ENCODE measurements at regions not wholly inside any gene's neighbourhood (a gene's known extent, or its start where the extent isn't known, plus 50 kb on each side); places are given as distances from the start of the nearest gene placed in this dataset.

GRCh38 chr5:77948476-77948875, 172.3 kb upstream of the TBCA start:
- no peak for DNase-seq (ENCODE audit: low read depth)
- TF ChIP-seq CTCF (IDR thresholded peaks at IDR 0.05; ENCODE audit: low read depth, low read length) (no peak), MAX (IDR thresholded peaks at IDR 0.05; ENCODE audit: low read depth, low read length) (no peak), MYC (IDR thresholded peaks at IDR 0.05; ENCODE audit: low read depth, low read length) (no peak), POLR2A (IDR thresholded peaks at IDR 0.05; ENCODE audit: extremely low read depth, insufficient read length) (no peak)
- no peak overlapping the region for H3K4me3 ChIP-seq (ENCODE audit: low read depth, low read length)

GRCh38 chr5:77947041-77947428, 170.9 kb upstream of the TBCA start:
- no peak overlapping the region for H3K4me3 ChIP-seq (ENCODE audit: low read depth, low read length)
- TF ChIP-seq MYC (IDR thresholded peaks at IDR 0.05; ENCODE audit: low read depth, low read length) (no peak), CTCF (IDR thresholded peaks at IDR 0.05; ENCODE audit: low read depth, low read length) (no peak), POLR2A (IDR thresholded peaks at IDR 0.05; ENCODE audit: extremely low read depth, insufficient read length) (no peak), MAX (IDR thresholded peaks at IDR 0.05; ENCODE audit: low read depth, low read length) (no peak)
- DNase-seq (ENCODE audit: low read depth) = no peak

GRCh38 chr5:77946381-77947040, 170.4 kb upstream of the TBCA start:
- TF ChIP-seq MYC (IDR thresholded peaks at IDR 0.05; ENCODE audit: low read depth, low read length) (no peak), CTCF (IDR thresholded peaks at IDR 0.05; ENCODE audit: low read depth, low read length) (no peak), MAX (IDR thresholded peaks at IDR 0.05; ENCODE audit: low read depth, low read length) (no peak), POLR2A (IDR thresholded peaks at IDR 0.05; ENCODE audit: extremely low read depth, insufficient read length) (no peak)
- H3K4me3 ChIP-seq (ENCODE audit: low read depth, low read length) = no peak overlapping the region
- DNase-seq (ENCODE audit: low read depth) = no peak

GRCh38 chr5:77945874-77946273, 169.7 kb upstream of the TBCA start:
- DNase-seq (ENCODE audit: low read depth) = no peak
- TF ChIP-seq MAX (IDR thresholded peaks at IDR 0.05; ENCODE audit: low read depth, low read length) = no peak
- TF ChIP-seq POLR2A (IDR thresholded peaks at IDR 0.05; ENCODE audit: extremely low read depth, insufficient read length) = no peak
- no peak for TF ChIP-seq MYC (IDR thresholded peaks at IDR 0.05; ENCODE audit: low read depth, low read length)
- TF ChIP-seq CTCF (IDR thresholded peaks at IDR 0.05; ENCODE audit: low read depth, low read length) = no peak
- no peak overlapping the region for H3K4me3 ChIP-seq (ENCODE audit: low read depth, low read length)

- no peak for DNase-seq (ENCODE audit: low read depth)
- no peak for TF ChIP-seq CTCF (IDR thresholded peaks at IDR 0.05; ENCODE audit: low read depth, low read length)
- no peak for TF ChIP-seq POLR2A (IDR thresholded peaks at IDR 0.05; ENCODE audit: extremely low read depth, insufficient read length)
- TF ChIP-seq MYC (IDR thresholded peaks at IDR 0.05; ENCODE audit: low read depth, low read length) = no peak
- no peak for TF ChIP-seq MAX (IDR thresholded peaks at IDR 0.05; ENCODE audit: low read depth, low read length)
- H3K4me3 ChIP-seq (ENCODE audit: low read depth, low read length) = no peak overlapping the region
Observed at GRCh38 chr5:77944757-77945340, 168.7 kb upstream of the TBCA start.

Measured in NB4 (cell line).